Skeletal muscle cell (primary cell): ENCODE measurements at regions not wholly inside any gene's neighbourhood (a gene's known extent, or its start where the extent isn't known, plus 50 kb on each side); places are given as distances from the start of the nearest gene placed in this dataset.
"Not testable (repeated sequence)": the region's sequence is repeated elsewhere in the genome, so short reads cannot be mapped to it uniquely, and the experiment has no call there.

Experiments
- DNase-seq: peaks from one replicate; pipeline ENCODE4 v3.0.0-alpha.2; 2010; ENCODE audit warnings: low read depth
- H3K4me3 ChIP-seq: 2 replicates; pipeline ENCODE4 v1.5.1; 2011; ENCODE audit warnings: low read depth, mild to moderate bottlenecking, control low read depth, low read length, moderate library complexity

DNA sequence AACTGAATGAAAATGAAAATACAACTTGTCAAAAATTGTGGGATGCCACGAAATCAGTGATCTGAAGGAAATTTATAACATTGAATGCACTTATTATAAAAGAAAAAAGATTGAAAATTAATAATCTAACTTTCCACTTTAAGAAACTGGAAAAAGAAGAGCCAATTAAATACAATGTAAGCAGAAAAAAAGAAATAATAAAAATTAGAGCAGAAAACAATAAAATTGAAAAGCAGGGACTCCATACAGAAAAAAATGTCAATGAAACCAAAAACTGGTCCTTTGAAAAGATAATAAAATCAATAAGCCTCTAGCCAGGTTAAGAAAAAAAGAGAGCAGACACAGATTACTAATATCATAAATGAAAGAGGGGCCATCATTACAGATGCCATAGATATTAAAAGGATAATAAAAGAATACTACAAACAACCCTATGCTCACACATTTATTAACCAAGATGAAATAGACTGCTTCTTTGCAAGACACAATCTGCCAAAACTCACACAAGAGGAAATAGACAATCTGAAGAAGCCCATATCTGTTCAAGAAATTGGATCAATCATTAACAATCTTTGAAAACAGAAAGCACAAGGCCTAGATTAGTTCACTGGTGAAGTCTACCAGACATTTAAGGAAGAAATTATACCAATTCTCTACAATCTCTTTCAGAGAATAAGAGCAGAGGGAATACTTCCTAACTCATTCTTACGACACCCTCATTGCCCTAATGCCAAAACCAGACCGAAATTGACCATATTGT is 233.8 kb upstream of the NEBL start:
- no peak for DNase-seq

DNA sequence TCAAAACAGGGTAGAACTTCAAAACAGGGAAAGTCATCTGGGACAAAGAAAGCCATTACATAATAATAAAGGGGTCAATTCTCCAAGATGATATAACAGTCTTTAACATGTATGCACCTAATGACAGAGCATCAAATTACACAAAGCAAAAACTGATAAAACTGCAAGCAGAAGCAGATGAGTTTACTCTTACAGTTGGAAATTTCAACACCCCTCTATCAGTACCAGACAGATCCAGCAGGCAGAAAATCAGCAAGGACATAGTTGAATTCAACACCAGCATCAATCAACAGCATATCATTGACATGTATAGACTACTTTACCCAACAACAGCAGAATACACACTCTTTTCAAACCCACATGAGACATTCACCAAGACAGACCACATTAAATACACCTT is 233.0 kb upstream of the NEBL start:
- no peak overlapping the region for H3K4me3 ChIP-seq
- no peak for DNase-seq

More for the DNA sequence above, 233.8 kb upstream of the NEBL start:
- no peak overlapping the region for H3K4me3 ChIP-seq

GRCh38 chr10:21125471-21126228 is 228.5 kb upstream of the NEBL start:
- DNase-seq, result no peak
- no peak overlapping the region for H3K4me3 ChIP-seq

DNA sequence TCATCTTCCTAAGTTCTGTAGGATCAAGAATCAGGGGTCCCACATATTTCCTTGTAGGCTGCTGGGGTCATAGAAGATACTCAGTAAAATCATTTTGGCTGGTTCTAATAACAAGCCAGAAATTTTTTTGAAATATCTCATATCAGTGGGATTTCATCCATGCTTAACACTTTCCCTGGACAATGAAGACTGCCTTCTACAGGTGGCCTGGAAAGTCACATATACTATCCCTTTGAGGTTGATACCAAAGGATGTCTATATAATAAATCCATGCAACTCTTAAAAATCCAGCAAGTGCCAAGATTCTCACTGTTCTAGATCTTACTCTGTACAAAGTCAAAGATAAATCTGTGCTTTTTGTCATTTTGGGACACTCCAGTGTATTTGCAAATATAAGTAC is 225.8 kb upstream of the NEBL start:
- DNase-seq, result no peak
- no peak overlapping the region for H3K4me3 ChIP-seq

DNA sequence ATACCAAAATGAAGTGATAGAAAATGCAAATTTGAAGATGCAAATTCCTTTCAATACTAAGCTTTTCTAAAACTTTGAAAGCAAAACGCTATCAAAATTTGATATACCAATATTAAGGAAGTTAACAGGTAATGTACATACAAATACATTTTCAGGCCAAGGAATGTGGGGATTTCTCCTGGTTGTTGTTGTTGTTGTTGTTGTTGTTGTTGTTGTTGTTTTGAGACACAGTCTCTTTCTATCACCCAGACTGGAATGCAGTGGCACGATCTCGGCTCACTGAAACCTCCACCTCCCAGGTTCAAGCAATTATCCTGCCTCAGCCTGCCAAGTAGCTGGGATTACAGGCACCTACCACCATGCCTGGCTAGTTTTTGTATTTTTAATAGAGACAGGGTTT is 224.7 kb upstream of the NEBL start:
- not testable (repeated sequence) for DNase-seq

GRCh38 chr10:21114683-21115082 is 217.6 kb upstream of the NEBL start:
- H3K4me3 ChIP-seq, result no peak overlapping the region
- DNase-seq, result no peak

More for the DNA sequence above, 224.7 kb upstream of the NEBL start:
- H3K4me3 ChIP-seq, result not testable (repeated sequence)

DNA sequence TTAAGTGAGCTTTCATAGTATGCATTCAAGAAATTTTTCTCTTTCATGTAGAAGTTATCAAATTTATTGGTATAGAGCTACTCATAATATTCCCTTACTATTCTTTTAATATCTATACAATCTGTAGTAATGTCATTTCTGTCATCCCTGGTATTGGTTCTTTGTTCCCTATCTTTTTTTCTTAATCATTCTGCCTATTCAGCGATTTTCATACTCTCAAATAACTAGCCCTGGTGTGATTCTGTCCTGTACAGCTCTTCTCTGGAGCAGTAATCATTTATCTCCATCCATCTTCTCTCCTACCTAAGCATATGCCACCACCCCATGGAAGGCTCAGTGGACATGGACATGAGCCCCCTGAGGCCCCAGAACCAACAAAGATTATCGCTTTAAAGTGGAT is 213.2 kb upstream of the NEBL start:
- no peak overlapping the region for H3K4me3 ChIP-seq
- no peak for DNase-seq

DNA sequence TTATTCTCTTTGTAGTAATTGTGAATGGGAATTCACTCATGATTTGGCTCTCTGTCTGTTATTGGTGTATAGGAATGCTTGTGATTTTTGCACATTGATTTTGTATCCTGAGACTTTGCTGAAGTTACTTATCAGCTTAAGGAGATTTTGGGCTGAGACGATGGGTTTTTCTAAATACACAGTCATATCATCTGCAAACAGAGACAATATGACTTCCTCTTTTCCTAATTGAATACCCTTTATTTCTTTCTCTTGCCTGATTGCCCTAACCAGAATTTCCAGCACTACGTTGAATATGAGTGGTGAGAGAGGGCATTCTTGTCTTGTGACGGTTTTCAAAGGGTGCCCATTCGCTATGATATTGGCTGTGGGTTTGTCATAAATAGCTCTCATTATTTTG is 209.8 kb upstream of the NEBL start:
- not testable (repeated sequence) for DNase-seq, H3K4me3 ChIP-seq

DNA sequence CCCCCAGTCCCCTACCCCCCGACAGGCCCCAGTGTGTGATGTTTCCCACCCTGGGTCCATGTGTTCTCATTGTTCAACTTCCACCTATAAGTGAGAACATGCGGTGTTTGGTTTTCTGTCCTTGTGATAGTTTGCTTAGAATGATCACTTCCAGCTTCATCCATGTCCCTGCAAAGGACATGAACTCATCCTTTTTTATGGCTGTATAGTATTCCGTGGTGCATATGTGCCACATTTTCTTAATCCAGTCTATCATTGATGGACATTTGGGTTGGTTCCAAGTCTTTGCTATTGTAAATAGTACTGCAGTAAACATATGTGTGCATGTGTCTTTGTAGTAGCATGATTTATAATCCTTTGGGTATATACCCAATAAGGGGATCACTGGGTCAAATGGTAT is 208.2 kb upstream of the NEBL start:
- DNase-seq, result not testable (repeated sequence)

DNA sequence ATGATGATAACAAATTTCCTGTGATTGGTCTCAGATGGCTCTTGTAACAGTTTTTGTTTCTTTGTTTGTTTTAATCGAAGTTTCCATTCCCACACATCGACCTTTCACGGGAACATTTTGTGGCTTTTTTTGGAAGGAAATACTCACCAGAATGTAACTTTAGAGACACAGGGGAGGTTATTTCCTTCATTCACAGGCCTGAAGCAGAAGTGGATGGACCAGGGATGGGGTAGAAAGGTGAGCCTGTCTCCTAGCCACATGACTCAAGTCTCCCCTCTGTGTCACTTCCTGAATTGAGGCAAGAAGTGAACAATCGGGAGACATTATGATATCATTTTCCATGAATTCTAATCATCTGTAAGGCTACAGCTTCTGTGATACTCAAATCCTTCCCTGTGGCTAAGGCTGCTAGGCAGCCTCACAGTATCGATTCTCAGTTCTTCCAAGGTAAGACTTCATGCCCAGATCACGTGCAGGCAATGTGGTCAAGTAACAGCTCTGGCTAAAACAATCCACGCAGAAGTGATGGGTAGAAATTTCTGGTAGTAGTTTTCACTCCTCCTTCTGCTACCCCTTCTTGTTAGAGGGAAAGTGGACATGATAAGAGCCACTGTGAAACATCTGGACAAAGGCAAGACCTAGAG is 203.9 kb upstream of the NEBL start:
- DNase-seq, result peak; percentile 73
- H3K4me3 ChIP-seq, result no peak overlapping the region

More for the DNA sequence above, 208.2 kb upstream of the NEBL start:
- not testable (repeated sequence) for H3K4me3 ChIP-seq

DNA sequence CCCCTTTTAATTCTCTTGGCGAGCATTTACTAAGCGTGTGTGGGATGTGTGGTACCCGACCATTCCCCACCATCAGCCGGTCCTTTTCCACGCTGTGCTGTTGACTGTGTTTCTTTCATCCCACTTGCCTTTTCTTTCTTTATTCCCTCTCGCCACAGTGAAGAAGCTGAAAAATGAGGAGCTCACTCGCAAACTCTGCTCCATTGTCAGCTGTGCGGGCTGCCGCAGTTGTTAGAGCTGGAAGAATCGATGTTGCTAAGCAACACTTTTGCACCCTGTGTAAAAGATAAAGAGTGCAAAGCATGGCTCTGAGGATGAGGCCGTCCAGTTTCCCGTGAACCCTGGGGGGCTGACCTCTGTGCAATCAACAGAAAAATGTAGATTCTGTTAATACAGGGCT is 203.1 kb upstream of the NEBL start:
- no peak for DNase-seq
- no peak overlapping the region for H3K4me3 ChIP-seq

GRCh38 chr10:21099291-21100062 is 202.4 kb upstream of the NEBL start:
- no peak overlapping the region for H3K4me3 ChIP-seq
- no peak for DNase-seq

GRCh38 chr10:21097926-21098355 is 200.8 kb upstream of the NEBL start:
- H3K4me3 ChIP-seq, result no peak overlapping the region
- no peak for DNase-seq

DNA sequence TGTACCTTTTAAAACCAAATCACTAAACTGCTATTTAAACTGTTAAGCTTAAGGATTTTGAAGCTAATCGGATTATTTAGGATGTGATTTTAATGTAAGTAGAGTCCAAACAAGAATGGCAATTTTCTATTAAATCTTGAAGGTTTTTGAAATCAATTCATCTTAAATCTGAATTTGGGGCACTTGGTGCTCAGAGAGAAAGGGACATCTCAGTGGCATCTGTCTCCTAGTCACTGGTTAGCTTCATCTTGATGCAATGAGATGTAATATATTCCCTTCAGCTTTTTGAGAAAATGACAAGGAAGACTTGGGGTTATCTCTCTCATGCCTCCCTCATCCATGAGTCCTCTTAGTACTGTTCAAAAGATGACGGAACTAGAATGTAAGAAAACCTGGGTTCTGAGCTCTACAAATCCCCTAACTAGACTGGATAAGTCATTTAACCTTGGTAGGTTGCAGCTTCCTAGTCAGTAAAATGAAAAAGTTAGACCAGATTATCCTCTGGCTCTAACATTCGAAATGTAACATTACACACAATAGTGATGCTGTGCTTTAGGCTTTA is 198.5 kb upstream of the NEBL start:
- no peak for DNase-seq
- no peak overlapping the region for H3K4me3 ChIP-seq

DNA sequence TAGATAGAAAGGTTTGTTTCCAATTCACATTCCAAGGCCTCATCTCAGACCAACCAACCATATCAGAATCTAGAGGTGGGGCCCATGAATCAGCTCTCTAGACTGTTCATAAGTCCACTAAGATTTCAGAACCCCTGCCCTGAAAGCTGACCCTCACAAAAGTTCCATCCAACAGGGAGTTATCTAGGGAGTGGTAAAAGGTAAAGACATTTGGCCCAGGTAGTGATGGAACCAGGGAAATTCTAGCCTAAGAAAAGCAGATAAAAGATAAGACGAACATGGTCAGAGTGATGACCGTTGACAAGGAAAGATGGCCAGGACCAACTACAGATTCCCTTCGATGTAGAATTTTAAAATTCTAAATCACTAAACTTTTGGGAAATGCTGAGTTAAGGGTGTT is 198.0 kb upstream of the NEBL start:
- DNase-seq, result no peak
- H3K4me3 ChIP-seq, result no peak overlapping the region

DNA sequence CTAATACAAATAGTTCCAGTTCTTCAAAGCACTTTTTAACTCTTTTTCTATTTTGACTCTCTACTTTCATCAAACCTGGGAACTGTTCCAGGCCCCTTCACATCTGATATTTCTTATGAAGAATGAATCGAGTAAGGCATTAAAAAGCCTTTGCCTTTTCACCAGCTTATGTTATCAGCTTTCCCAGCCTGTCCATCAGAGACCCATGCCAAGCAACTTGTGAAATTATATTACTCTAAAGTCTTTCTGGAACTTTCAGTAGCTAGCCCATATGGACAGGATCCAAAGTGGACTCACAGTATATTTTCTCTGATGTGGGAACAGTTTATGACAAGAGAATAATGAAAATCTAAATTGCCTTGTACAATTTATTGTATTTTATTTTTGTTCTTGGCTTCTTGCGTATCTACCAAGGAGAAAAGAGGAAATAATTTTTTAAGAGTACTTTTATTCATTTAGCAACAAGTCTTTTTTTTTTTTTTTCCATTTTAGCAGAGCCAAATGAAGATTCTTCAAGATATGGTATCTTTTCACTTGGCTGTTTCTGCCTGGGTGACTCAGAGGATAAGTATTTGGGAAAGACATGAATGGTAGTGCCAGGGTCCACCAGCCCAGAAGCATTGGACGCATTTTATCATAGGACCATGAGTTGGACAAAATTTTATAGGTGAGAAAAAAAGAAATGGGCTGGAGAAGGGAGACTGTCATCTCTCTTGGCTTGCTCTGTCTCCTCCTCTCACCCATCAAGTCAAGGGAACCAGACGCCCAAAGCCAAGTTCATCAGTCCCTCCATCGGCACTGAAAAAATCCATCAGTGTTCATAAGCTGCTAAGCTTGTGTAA is 195.8 kb upstream of the NEBL start:
- no peak overlapping the region for H3K4me3 ChIP-seq
- DNase-seq, result no peak

GRCh38 chr10:21090609-21091082 is 193.5 kb upstream of the NEBL start:
- no peak overlapping the region for H3K4me3 ChIP-seq
- DNase-seq, result no peak

DNA sequence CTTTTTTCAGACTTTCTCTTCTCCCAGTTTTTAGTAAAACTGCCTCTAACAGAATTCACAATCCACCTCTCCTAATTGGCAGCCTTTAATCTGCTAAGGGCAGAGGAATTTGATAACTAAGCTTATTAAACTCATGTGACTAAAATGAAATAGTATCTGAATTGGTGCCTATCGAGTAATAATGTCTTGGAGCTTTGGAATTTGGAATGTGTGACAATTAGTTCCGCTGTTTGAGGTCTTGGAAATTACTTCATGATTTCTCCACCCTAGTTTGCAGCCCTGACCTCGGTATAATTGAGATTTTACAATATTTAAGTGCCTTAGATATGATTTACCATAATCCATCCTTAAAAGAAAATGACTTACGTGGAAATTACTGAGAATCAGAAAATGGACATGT is 190.4 kb upstream of the NEBL start:
- H3K4me3 ChIP-seq, result no peak overlapping the region
- DNase-seq, result no peak
